GM12801 (cell line): ENCODE measurements at regions not wholly inside any gene's neighbourhood (a gene's known extent, or its start where the extent isn't known, plus 50 kb on each side); places are given as distances from the start of the nearest gene placed in this dataset.

Experiments used
- CTCF ChIP-seq: IDR thresholded peaks from one replicate; pipeline ENCODE4 v1.5.1; 2011; ENCODE audit warnings: control low read depth; ENCODE audit not compliant: insufficient read length; ENCODE audit errors: extremely low read depth

- no peak for TF ChIP-seq CTCF
Observed at GRCh38 chr17:77892469-77893143, 65.9 kb upstream of the TNRC6C start.

GRCh38 chr17:77893144-77894044 is 65.1 kb upstream of the TNRC6C start:
- no peak for TF ChIP-seq CTCF

- TF ChIP-seq CTCF = no peak
Observed at GRCh38 chr17:77894126-77894956, 64.2 kb upstream of the TNRC6C start.

GRCh38 chr17:77897741-77898301 is 60.7 kb upstream of the TNRC6C start:
- no peak for TF ChIP-seq CTCF

GRCh38 chr17:77898521-77899434 is 59.7 kb upstream of the TNRC6C start:
- no peak for TF ChIP-seq CTCF

- TF ChIP-seq CTCF = no peak
Observed at GRCh38 chr17:77899498-77899897, 59.0 kb upstream of the TNRC6C start.
